GM23338 (cell line): ENCODE measurements at regions not wholly inside any gene's neighbourhood (a gene's known extent, or its start where the extent isn't known, plus 50 kb on each side); places are given as distances from the start of the nearest gene placed in this dataset.

Source experiments
- ATAC-seq: fragments of 200-7000 bp; cut with Tn5 transposase; 3 replicates; pipeline ENCODE4 v1.9.1; 2020
- DNase-seq: peaks from one replicate; pipeline ENCODE4 v3.0.0-alpha.2; 2015; ENCODE audit warnings: low spot score
- H2AFZ ChIP-seq: fragments of 200-600 bp; sonication (generic); 2 replicates; pipeline ENCODE4 v1.8.0; 2016; ENCODE audit warnings: antibody characterized with exemption, mild to moderate bottlenecking, moderate library complexity
- H3F3A ChIP-seq: fragments of 200-600 bp; sonication (generic); replicated peaks from 2 replicates; pipeline ENCODE4 v1.8.0; 2017; ENCODE audit warnings: antibody characterized with exemption, mixed run types, low read depth
- H3K27ac ChIP-seq: fragments of 200-600 bp; sonication (generic); 2 replicates; pipeline ENCODE4 v1.6.1; 2016; ENCODE audit warnings: low read depth
- H3K27me3 ChIP-seq: fragments of 200-600 bp; sonication (generic); 2 replicates; pipeline ENCODE4 v1.8.0; 2016; ENCODE audit warnings: mild to moderate bottlenecking, mixed run types, moderate library complexity; ENCODE audit not compliant: insufficient read depth
- H3K36me3 ChIP-seq: fragments of 200-600 bp; sonication (generic); 2 replicates; pipeline ENCODE4 v1.8.0; 2016; ENCODE audit warnings: mild to moderate bottlenecking; ENCODE audit not compliant: insufficient read depth
- H3K4me1 ChIP-seq: fragments of 200-600 bp; sonication (generic); 2 replicates; pipeline ENCODE4 v1.8.0; 2016; ENCODE audit warnings: mild to moderate bottlenecking, moderate library complexity; ENCODE audit not compliant: insufficient read depth
- H3K4me2 ChIP-seq: fragments of 200-600 bp; sonication (generic); 2 replicates; pipeline ENCODE4 v1.7.1; 2017; ENCODE audit warnings: mixed run types
- H3K4me3 ChIP-seq: fragments of 200-600 bp; sonication (generic); 2 replicates; pipeline ENCODE4 v1.6.1; 2016; ENCODE audit warnings: mixed run types
- H3K79me2 ChIP-seq: fragments of 200-600 bp; sonication (generic); replicated peaks from 2 replicates; pipeline ENCODE4 v1.8.0; 2017; ENCODE audit warnings: mild to moderate bottlenecking; ENCODE audit not compliant: insufficient read depth
- H3K9me2 ChIP-seq: fragments of 200-600 bp; sonication (generic); 2 replicates; pipeline ENCODE4 v1.8.0; 2017; ENCODE audit not compliant: insufficient read depth
- H4K20me1 ChIP-seq: fragments of 200-600 bp; sonication (generic); replicated peaks from 2 replicates; pipeline ENCODE4 v1.8.0; 2017; ENCODE audit warnings: mild to moderate bottlenecking; ENCODE audit not compliant: insufficient read depth
- H3K27ac Mint-ChIP-seq: 2 replicates; pipeline ENCODE4 v1.8.0; 2020; ENCODE audit warnings: inconsistent platforms, mild to moderate bottlenecking, moderate library complexity, mixed read lengths
- H3K27me3 Mint-ChIP-seq: 3 replicates; pipeline ENCODE4 v1.8.0; 2022; ENCODE audit warnings: low read depth, mild to moderate bottlenecking, moderate library complexity, mixed read lengths, inconsistent platforms; ENCODE audit not compliant: insufficient read depth, poor library complexity
- H3K36me3 Mint-ChIP-seq: 3 replicates; pipeline ENCODE4 v1.8.0; 2021; ENCODE audit warnings: low read depth, mild to moderate bottlenecking, inconsistent platforms, moderate library complexity, mixed read lengths
- H3K4me1 Mint-ChIP-seq: 3 replicates; pipeline ENCODE4 v1.8.0; 2020; ENCODE audit warnings: mild to moderate bottlenecking, inconsistent platforms, mixed read lengths
- H3K4me3 Mint-ChIP-seq: 3 replicates; pipeline ENCODE4 v1.8.0; 2021; ENCODE audit warnings: moderate library complexity, mild to moderate bottlenecking, inconsistent platforms, mixed read lengths
- H3K9me3 Mint-ChIP-seq: 3 replicates; pipeline ENCODE4 v1.8.0; 2020; ENCODE audit warnings: moderate library complexity, mild to moderate bottlenecking, inconsistent platforms, mixed read lengths
- CREB1 ChIP-seq: fragments of 250-450 bp; sonication (Bioruptor Pico); IDR thresholded peaks from 2 replicates; pipeline ENCODE4 v1.5.0; 2020; ENCODE audit warnings: low read depth, mild to moderate bottlenecking, moderate library complexity
- EZH2 ChIP-seq: fragments of 200-600 bp; sonication (generic); IDR thresholded peaks from one replicate; pipeline ENCODE4 v1.8.0; 2017; ENCODE audit warnings: antibody characterized with exemption, mild to moderate bottlenecking, low read depth; ENCODE audit not compliant: unreplicated experiment
- NANOG ChIP-seq: IDR thresholded peaks from 2 replicates; pipeline ENCODE4 v1.6.1; 2016; ENCODE audit warnings: antibody characterized with exemption, borderline replicate concordance
- POLR2AphosphoS5 ChIP-seq: IDR thresholded peaks from 2 replicates; pipeline ENCODE4 v1.6.1; 2016; ENCODE audit warnings: antibody characterized with exemption, low read depth
- STAT1 ChIP-seq: IDR thresholded peaks from one replicate; pipeline ENCODE4 v1.6.1; 2016; ENCODE audit warnings: antibody characterized with exemption; ENCODE audit not compliant: unreplicated experiment
- ZNF114 ChIP-seq: fragments of 250-450 bp; sonication (Bioruptor Pico); IDR thresholded peaks from 2 replicates; pipeline ENCODE4 v1.5.0; 2020; ENCODE audit warnings: mild to moderate bottlenecking, moderate library complexity
- ZNF331 ChIP-seq: fragments of 250-450 bp; sonication (Bioruptor Pico); IDR thresholded peaks from 2 replicates; pipeline ENCODE4 v1.5.0; 2020; ENCODE audit warnings: low read depth, mild to moderate bottlenecking, moderate library complexity
- TF ChIP-seq, protein P1 (sequence below), 2 experiments: fragments of 200-600 bp in 1 of 2; sonication (generic) in 1 of 2; conservative IDR thresholded peaks; 2 replicates each; pipeline versions ENCODE4 v1.5.1 to v1.6.1; 2016 to 2017; ENCODE audit warnings: antibody characterized with exemption in 2 of 2, low read depth in 2 of 2, mild to moderate bottlenecking in 2 of 2, moderate library complexity in 1 of 2
- TF ChIP-seq, protein P2 (sequence below): IDR thresholded peaks from one replicate; pipeline ENCODE4 v1.6.1; 2018; ENCODE audit warnings: antibody characterized with exemption; ENCODE audit not compliant: unreplicated experiment

DNA sequence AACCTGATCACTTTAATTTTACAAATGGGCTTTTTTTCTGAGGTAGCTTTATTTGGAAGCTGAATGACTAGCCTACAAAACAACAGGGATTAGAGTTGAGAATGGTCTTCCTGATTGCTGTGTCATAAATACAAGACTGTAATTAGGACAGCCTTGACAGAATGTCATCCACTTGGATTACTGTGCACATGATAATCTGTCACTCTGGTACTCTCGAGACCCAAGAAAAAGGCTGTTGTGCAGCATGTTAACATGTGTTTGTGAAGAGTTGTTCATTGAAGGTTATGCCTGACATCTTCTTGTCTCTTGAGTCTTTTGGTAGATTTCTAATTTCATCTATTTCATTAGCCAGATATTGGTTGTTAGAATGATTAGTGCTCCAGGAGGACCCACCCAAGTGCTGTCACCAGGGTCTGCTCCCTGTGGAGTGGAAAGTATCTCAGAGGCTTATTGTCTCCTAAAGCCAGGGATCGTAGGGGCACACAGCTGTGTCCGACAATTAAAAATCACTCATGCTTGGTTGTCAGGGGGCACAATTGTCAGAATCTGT lies 212.2 kb upstream of the GPRIN3 start:
- no peak overlapping the region for H3K27ac Mint-ChIP-seq

DNA sequence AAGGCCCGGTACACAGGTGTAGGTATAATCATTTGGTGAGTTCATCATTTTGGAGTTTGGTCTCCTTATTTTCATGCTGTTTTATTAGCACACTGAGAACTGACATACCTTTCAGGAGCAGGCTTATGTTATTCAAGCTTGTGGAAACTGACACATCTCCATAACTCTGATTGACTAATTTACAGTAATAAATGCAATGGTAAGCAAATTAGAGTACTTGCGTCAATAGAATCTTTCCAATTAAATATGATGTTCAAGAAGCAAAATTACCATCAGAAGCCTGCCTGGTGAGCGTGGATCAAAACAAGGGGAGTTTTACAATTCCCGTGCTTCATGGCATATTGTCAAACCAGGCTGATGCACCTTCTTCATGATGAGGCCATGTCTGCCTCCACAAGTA lies 210.7 kb upstream of the GPRIN3 start:
- no peak overlapping the region for H2AFZ ChIP-seq
- H3K4me3 ChIP-seq: no peak overlapping the region
- no peak overlapping the region for H3K27ac Mint-ChIP-seq
- no peaks in the 10 kb centered on the region for H3F3A ChIP-seq
- no peaks in the 10 kb centered on the region for H3K4me1 Mint-ChIP-seq
- no peaks in the 10 kb centered on the region for H3K79me2 ChIP-seq
- no peaks in the 10 kb centered on the region for H3K36me3 ChIP-seq
- no peak for DNase-seq
- H3K9me3 Mint-ChIP-seq: no peaks in the 10 kb centered on the region
- H3K4me2 ChIP-seq: no peak overlapping the region
- no peak overlapping the region for H3K4me3 Mint-ChIP-seq
- no peaks in the 10 kb centered on the region for H3K4me1 ChIP-seq
- H3K27me3 ChIP-seq: no peaks in the 10 kb centered on the region
- no peaks in the 10 kb centered on the region for H3K9me2 ChIP-seq
- no peak for ATAC-seq
- no peaks in the 10 kb centered on the region for H3K36me3 Mint-ChIP-seq
- no peaks in the 10 kb centered on the region for H4K20me1 ChIP-seq
- H3K27me3 Mint-ChIP-seq: no peaks in the 10 kb centered on the region
- no peak overlapping the region for H3K27ac ChIP-seq
- TF ChIP-seq ZNF331: no peak
- TF ChIP-seq CREB1 (CRISPR knock-in tag): no peak
- TF ChIP-seq, protein P1, sequence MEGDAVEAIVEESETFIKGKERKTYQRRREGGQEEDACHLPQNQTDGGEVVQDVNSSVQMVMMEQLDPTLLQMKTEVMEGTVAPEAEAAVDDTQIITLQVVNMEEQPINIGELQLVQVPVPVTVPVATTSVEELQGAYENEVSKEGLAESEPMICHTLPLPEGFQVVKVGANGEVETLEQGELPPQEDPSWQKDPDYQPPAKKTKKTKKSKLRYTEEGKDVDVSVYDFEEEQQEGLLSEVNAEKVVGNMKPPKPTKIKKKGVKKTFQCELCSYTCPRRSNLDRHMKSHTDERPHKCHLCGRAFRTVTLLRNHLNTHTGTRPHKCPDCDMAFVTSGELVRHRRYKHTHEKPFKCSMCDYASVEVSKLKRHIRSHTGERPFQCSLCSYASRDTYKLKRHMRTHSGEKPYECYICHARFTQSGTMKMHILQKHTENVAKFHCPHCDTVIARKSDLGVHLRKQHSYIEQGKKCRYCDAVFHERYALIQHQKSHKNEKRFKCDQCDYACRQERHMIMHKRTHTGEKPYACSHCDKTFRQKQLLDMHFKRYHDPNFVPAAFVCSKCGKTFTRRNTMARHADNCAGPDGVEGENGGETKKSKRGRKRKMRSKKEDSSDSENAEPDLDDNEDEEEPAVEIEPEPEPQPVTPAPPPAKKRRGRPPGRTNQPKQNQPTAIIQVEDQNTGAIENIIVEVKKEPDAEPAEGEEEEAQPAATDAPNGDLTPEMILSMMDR (conservative IDR thresholded peaks at IDR 0.05; ENCODE audit: low read depth in 2 of 2): no peak
- TF ChIP-seq, protein P2, sequence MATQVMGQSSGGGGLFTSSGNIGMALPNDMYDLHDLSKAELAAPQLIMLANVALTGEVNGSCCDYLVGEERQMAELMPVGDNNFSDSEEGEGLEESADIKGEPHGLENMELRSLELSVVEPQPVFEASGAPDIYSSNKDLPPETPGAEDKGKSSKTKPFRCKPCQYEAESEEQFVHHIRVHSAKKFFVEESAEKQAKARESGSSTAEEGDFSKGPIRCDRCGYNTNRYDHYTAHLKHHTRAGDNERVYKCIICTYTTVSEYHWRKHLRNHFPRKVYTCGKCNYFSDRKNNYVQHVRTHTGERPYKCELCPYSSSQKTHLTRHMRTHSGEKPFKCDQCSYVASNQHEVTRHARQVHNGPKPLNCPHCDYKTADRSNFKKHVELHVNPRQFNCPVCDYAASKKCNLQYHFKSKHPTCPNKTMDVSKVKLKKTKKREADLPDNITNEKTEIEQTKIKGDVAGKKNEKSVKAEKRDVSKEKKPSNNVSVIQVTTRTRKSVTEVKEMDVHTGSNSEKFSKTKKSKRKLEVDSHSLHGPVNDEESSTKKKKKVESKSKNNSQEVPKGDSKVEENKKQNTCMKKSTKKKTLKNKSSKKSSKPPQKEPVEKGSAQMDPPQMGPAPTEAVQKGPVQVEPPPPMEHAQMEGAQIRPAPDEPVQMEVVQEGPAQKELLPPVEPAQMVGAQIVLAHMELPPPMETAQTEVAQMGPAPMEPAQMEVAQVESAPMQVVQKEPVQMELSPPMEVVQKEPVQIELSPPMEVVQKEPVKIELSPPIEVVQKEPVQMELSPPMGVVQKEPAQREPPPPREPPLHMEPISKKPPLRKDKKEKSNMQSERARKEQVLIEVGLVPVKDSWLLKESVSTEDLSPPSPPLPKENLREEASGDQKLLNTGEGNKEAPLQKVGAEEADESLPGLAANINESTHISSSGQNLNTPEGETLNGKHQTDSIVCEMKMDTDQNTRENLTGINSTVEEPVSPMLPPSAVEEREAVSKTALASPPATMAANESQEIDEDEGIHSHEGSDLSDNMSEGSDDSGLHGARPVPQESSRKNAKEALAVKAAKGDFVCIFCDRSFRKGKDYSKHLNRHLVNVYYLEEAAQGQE: no peak
- TF ChIP-seq POLR2AphosphoS5: no peak
- TF ChIP-seq STAT1: no peak
- no peak for TF ChIP-seq ZNF114 (CRISPR knock-in tag)

More for the DNA sequence above, 212.2 kb upstream of the GPRIN3 start:
- Mint-ChIP-seq H3K4me1 (no peaks in the 10 kb centered on the region), H3K4me3 (no peak overlapping the region), H3K36me3 (no peaks in the 10 kb centered on the region), H3K9me3 (no peaks in the 10 kb centered on the region), H3K27me3 (no peaks in the 10 kb centered on the region)
- no peak overlapping the region for H3K4me2 ChIP-seq
- no peaks in the 10 kb centered on the region for H3K4me1 ChIP-seq
- no peaks in the 10 kb centered on the region for H3K9me2 ChIP-seq
- no peaks in the 10 kb centered on the region for H3K36me3 ChIP-seq
- H2AFZ ChIP-seq: no peak overlapping the region
- no peak for DNase-seq
- H3K27me3 ChIP-seq: no peaks in the 10 kb centered on the region
- H3K79me2 ChIP-seq: no peaks in the 10 kb centered on the region
- no peaks in the 10 kb centered on the region for H3F3A ChIP-seq
- no peak for ATAC-seq
- TF ChIP-seq NANOG: no peak
- TF ChIP-seq EZH2: no peak
- no peak for TF ChIP-seq ZNF114 (CRISPR knock-in tag)
- TF ChIP-seq, protein P1 (conservative IDR thresholded peaks at IDR 0.05; ENCODE audit: low read depth in 2 of 2): no peak
- no peak overlapping the region for H3K27ac ChIP-seq
- no peaks in the 10 kb centered on the region for H4K20me1 ChIP-seq
- H3K4me3 ChIP-seq: no peak overlapping the region
